ENCODE measurements at regions not wholly inside any gene's neighbourhood (a gene's known extent, or its start where the extent isn't known, plus 50 kb on each side); places are given as distances from the start of the nearest gene placed in this dataset.

DNA sequence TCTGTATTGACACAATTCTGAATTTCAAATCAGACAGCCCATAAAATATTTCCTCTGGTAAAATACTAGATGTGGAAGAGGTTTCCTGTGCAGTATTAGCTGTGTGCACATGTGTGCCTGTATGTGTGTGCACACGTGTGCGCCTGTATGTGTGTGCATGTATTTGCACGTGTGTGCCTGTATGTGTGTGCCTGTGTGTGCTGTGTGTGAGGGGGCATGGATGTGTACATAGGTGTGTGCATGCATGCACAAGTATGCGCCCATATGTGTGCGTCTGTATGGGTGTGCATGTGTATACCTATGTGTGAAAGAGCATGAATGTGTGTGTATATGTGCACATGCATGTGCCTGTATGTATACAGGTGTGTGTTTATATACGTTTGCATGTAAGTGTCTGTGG is 191.4 kb downstream of the KLF6 start:
- Mint-ChIP-seq H3K27ac (no peak overlapping the region), H3K9me3 (ENCODE audit: low read depth) (no peaks in the 10 kb centered on the region), H3K4me3 (ENCODE audit: low read depth) (no peak overlapping the region), H3K36me3 (ENCODE audit: insufficient read depth) (no peaks in the 10 kb centered on the region), H3K4me1 (ENCODE audit: low read depth) (peaks cover 9% of the 10 kb centered on the region), H3K27me3 (peaks cover 7% of the 10 kb centered on the region)
- DNase-seq (ENCODE audit: low spot score, unreplicated experiment): no peak
- TF ChIP-seq, protein P1, sequence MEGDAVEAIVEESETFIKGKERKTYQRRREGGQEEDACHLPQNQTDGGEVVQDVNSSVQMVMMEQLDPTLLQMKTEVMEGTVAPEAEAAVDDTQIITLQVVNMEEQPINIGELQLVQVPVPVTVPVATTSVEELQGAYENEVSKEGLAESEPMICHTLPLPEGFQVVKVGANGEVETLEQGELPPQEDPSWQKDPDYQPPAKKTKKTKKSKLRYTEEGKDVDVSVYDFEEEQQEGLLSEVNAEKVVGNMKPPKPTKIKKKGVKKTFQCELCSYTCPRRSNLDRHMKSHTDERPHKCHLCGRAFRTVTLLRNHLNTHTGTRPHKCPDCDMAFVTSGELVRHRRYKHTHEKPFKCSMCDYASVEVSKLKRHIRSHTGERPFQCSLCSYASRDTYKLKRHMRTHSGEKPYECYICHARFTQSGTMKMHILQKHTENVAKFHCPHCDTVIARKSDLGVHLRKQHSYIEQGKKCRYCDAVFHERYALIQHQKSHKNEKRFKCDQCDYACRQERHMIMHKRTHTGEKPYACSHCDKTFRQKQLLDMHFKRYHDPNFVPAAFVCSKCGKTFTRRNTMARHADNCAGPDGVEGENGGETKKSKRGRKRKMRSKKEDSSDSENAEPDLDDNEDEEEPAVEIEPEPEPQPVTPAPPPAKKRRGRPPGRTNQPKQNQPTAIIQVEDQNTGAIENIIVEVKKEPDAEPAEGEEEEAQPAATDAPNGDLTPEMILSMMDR (IDR thresholded peaks at IDR 0.05; ENCODE audit: unreplicated experiment): no peak

DNA sequence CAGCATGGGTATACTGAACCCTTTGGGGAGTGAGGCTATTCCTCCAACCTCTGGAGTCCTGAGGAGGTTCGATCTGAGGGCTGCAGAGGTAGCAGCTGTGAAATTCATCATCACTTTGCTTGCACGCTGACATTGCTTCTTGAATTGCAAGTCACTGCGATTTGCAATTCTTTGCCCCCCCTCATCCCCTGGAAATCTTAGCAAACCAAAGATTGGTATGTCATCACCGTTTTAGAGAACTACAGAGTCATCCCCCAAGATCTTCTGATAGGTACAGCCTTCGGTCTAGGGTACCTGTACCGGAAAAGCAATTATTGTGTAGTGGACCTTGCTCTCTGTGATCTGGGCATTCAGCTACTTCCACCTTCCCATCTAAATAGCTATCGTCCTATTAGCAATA is 192.6 kb downstream of the KLF6 start:
- DNase-seq (ENCODE audit: low spot score, unreplicated experiment): no peak
- no peaks in the 10 kb centered on the region for H3K36me3 Mint-ChIP-seq (ENCODE audit: insufficient read depth)

DNA sequence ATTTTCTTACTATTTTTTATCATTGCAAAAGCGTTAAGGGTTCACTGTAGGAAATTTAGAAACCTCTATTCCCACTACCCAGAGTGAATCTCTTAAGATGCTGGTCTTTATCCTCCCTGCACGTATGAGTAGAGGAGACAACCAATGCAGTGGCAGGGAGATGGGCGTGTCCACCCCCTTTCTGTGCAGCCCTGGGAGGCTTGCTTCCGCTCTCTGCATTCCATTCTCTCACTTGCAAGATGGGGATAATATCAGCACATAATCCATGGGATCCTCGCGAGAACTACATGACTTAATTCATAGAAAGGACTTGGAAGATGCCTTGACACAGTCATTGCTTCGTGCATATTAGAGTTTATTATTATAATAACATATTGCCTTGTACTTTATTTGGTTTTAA is 196.2 kb downstream of the KLF6 start:
- Mint-ChIP-seq H3K4me3 (ENCODE audit: low read depth) (no peak overlapping the region), H3K4me1 (ENCODE audit: low read depth) (peaks cover under 1% of the 10 kb centered on the region), H3K27me3 (peaks cover 12% of the 10 kb centered on the region), H3K27ac (no peak overlapping the region), H3K9me3 (ENCODE audit: low read depth) (no peaks in the 10 kb centered on the region), H3K36me3 (ENCODE audit: insufficient read depth) (no peaks in the 10 kb centered on the region)
- no peak for DNase-seq (ENCODE audit: low spot score, unreplicated experiment)
- TF ChIP-seq, protein P1 (IDR thresholded peaks at IDR 0.05; ENCODE audit: unreplicated experiment): no peak

More for the DNA sequence above, 192.6 kb downstream of the KLF6 start:
- Mint-ChIP-seq H3K27me3 (peaks cover 7% of the 10 kb centered on the region), H3K4me3 (ENCODE audit: low read depth) (no peak overlapping the region), H3K9me3 (ENCODE audit: low read depth) (no peaks in the 10 kb centered on the region), H3K27ac (no peak overlapping the region), H3K4me1 (ENCODE audit: low read depth) (peaks cover 9% of the 10 kb centered on the region)
- TF ChIP-seq, protein P1 (IDR thresholded peaks at IDR 0.05; ENCODE audit: unreplicated experiment): no peak

DNA sequence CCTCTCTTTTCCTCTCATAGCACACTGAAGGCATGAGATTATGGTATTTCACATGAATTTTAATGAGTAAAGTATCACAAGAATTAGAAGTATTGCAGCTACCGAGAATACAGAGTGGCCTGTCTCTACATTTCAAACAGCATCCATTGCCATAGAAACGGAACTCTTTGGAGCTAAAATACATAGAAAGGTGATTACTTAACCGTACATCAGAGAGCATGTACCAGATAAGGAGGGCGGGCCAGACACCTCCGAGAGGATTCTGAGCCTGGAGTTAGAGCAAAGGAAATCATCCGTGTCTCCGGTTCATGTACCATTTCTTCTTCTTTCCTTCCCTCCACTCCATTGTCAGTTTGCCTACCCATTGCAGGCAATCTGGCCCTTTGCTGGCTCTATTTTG is 196.7 kb downstream of the KLF6 start:
- Mint-ChIP-seq H3K36me3 (ENCODE audit: insufficient read depth) (no peaks in the 10 kb centered on the region), H3K9me3 (ENCODE audit: low read depth) (no peaks in the 10 kb centered on the region), H3K27ac (no peak overlapping the region), H3K27me3 (peaks cover 12% of the 10 kb centered on the region), H3K4me3 (ENCODE audit: low read depth) (no peak overlapping the region), H3K4me1 (ENCODE audit: low read depth) (no peaks in the 10 kb centered on the region)
- TF ChIP-seq, protein P1 (IDR thresholded peaks at IDR 0.05; ENCODE audit: unreplicated experiment): no peak
- no peak for DNase-seq (ENCODE audit: low spot score, unreplicated experiment)

DNA sequence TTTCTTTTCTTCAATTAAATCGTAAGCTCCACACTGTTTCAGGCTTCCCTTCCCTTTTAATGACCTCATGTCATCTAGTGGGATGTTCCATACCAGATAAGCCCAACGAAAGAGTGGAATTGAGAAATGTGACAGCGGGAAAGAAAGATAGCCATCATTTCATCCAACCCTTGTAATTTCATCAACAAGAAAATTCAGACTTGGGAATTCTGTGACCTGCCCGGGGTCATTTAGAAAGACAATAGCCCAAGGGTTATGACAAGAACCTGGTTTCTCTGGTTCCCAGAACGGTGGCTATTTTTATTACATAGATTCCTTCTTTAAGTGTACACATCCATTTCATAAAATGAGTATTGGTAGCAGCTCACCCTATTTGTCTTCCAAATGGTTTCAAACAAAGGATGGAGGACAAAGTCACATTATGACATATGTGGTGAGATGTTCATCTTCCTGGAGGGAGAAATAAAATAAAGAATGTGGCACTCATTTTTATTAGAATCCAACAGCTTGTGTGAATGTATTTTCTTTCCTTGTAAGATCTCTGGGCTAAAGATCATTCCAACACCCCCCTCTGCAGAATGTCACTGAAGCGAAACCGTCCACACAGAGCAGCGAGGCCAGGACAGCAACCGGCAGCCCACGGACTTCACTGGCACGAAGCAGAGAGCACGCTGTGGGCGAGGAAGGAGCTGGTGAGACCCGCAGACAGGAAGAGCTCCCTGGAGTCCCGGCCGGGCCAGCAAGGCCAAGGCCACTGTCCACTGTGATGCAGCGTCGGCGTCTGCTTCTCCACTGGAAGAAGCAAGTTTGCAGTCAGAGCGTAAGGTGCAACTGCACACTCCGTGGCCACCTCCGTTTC is 199.9 kb downstream of the KLF6 start:
- H3K36me3 Mint-ChIP-seq (ENCODE audit: insufficient read depth): no peaks in the 10 kb centered on the region
- no peaks in the 10 kb centered on the region for H3K4me1 Mint-ChIP-seq (ENCODE audit: low read depth)
- peaks cover 8% of the 10 kb centered on the region for H3K27me3 Mint-ChIP-seq
- no peaks in the 10 kb centered on the region for H3K9me3 Mint-ChIP-seq (ENCODE audit: low read depth)
- TF ChIP-seq, protein P1 (IDR thresholded peaks at IDR 0.05; ENCODE audit: unreplicated experiment): no peak
- no peak overlapping the region for H3K27ac Mint-ChIP-seq
- DNase-seq (ENCODE audit: low spot score, unreplicated experiment): no peak
- no peak overlapping the region for H3K4me3 Mint-ChIP-seq (ENCODE audit: low read depth)
